ENCODE measurements at regions not wholly inside any gene's neighbourhood (a gene's known extent, or its start where the extent isn't known, plus 50 kb on each side); places are given as distances from the start of the nearest gene placed in this dataset.

DNA sequence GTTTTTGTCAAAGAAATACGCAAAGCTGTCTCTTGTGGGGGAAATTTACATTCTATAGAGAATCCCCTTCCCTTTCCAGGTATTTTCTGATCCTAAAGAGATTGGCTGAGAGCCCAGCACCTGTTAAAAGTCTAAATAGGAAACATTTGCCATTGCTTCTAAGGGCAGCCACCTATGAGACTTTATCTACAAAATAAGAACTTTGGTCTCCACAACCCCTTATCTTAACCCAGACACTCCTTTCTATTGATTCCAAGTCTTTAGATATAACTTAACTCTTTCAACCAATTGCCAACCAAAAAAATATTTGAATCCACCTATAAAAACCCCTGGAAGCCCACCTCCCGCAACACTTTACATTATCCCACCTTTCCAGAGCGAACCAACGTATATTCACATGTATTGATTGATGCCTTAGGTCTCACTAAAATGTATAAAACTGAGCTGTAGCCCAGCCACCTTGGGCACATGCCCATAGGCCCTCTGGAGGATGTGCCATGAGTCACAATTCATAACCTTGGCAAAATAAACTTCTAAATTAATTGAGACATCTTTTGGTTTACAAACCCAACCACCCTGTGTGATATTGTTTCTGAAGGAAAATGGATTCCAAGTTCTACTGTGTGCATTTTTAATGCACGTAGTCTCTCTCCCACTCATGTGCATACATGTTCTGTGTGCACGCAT is 211.4 kb downstream of the GAS1 start (continued):
- no peak for TF ChIP-seq CHD2 (IDR thresholded peaks at IDR 0.05; ENCODE audit: low read length, partially characterized antibody)

DNA sequence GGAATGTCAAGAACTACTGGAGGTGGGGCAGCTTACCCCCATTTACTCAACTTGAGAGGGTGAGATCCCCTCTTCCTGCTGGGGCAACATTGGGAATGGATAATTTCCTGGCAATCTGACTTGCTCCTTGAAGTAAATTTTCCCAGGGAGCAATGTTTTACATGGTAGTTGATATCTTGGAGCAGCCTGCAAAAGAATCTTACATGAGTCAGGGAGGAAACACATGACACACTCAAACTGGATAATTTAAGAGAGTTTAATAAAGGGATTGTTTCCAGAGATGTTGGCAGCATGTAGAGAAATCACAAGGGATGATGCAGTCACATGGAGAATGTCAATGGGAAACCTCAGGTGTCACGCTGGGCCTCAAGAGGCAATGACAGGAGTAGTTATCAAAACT is 212.5 kb downstream of the GAS1 start:
- peak overlapping the region; percentile 67 to 96 for H3K27ac ChIP-seq (ENCODE audit: low read depth in 2 of 2, low read length in 1 of 2)
- peak overlapping the region; percentile 41; the same call in 1 of the 2 replicates for H3K4me2 ChIP-seq
- H3F3A ChIP-seq (replicated peaks; ENCODE audit: insufficient read depth) = peaks cover 30% of the 10 kb centered on the region
- 50% methylated on average over 1 of the region's 1 CpG for WGBS (ENCODE audit: low lambda C conversion rate)
- H3K79me2 ChIP-seq (ENCODE audit: insufficient read depth) = no peaks in the 10 kb centered on the region
- no peaks in the 10 kb centered on the region for H3K9me3 ChIP-seq
- H3K9ac ChIP-seq = peak overlapping the region; percentile 15; the same call in 1 of the 2 replicates
- no peaks in the 10 kb centered on the region for H4K20me1 ChIP-seq (ENCODE audit: insufficient read depth)
- DNase-seq = no peak
- H3K27me3 ChIP-seq (ENCODE audit: insufficient read depth) = no peaks in the 10 kb centered on the region
- POLR2A ChIA-PET = no interaction called here
- no peaks in the 10 kb centered on the region for H3K36me3 ChIP-seq (replicated peaks in 1 of 2; ENCODE audit: control insufficient read depth in 1 of 2, insufficient read depth in 2 of 2, low read length in 1 of 2)
- peaks cover 3 to 37% of the 10 kb centered on the region in 2 experiments for H3K4me1 ChIP-seq (ENCODE audit: control insufficient read depth in 1 of 2, insufficient read depth in 2 of 2, low read depth in 1 of 2, low read length in 1 of 2)
- CTCF ChIA-PET = no interaction called here
- no peak overlapping the region for H2AFZ ChIP-seq (ENCODE audit: low read depth)
- H3K4me3 ChIP-seq (ENCODE audit: low read depth in 2 of 2, low read length in 1 of 2) = no peak overlapping the region
- no peaks in the 10 kb centered on the region for H3K9me2 ChIP-seq
- TF ChIP-seq EP300 (IDR thresholded peaks at IDR 0.05; ENCODE audit: borderline replicate concordance in 1 of 2, low read depth in 1 of 2, low read length in 1 of 2) (peak; percentile 44 to 94), NFIC (IDR thresholded peaks at IDR 0.05; ENCODE audit: borderline replicate concordance) (peak; percentile 89), POLR2AphosphoS5 (IDR thresholded peaks at IDR 0.05; ENCODE audit: low read depth, low read length) (peak; percentile 44; the same call in 1 of the 2 replicates), JUND (IDR thresholded peaks at IDR 0.05) (peak; percentile 85), CHD2 (IDR thresholded peaks at IDR 0.05; ENCODE audit: low read length, partially characterized antibody) (no peak), EZH2phosphoT487 (IDR thresholded peaks at IDR 0.05; ENCODE audit: borderline replicate concordance, low read depth) (no peak), NRF1 (IDR thresholded peaks at IDR 0.05; ENCODE audit: low read depth, low read length) (no peak), GABPA (IDR thresholded peaks at IDR 0.05; ENCODE audit: low read depth) (no peak), TAF1 (IDR thresholded peaks at IDR 0.05; ENCODE audit: borderline replicate concordance, low read depth, low read length) (no peak), ELF1 (IDR thresholded peaks at IDR 0.05) (no peak), TEAD4 (IDR thresholded peaks at IDR 0.05; ENCODE audit: borderline replicate concordance, insufficient read depth) (peak; percentile 80), RAD21 (IDR thresholded peaks at IDR 0.05; ENCODE audit: low read length) (no peak), TCF12 (IDR thresholded peaks at IDR 0.05) (peak; percentile 96), SMC3 (IDR thresholded peaks at IDR 0.05; ENCODE audit: low read depth, low read length) (no peak), MXI1 (IDR thresholded peaks at IDR 0.05; ENCODE audit: low read depth, low read length) (no peak), MEF2A (IDR thresholded peaks at IDR 0.05; ENCODE audit: borderline replicate concordance, low read depth) (no peak), SIN3A (IDR thresholded peaks at IDR 0.05; ENCODE audit: borderline replicate concordance, low read depth, low read length) (peak; percentile 17; the same call in 1 of the 2 replicates), FOSL2 (IDR thresholded peaks at IDR 0.05; ENCODE audit: borderline replicate concordance, low read depth) (peak; percentile 83; the same call in 1 of the 2 replicates), RFX5 (IDR thresholded peaks at IDR 0.05; ENCODE audit: low read length) (no peak), FOXJ3 (CRISPR knock-in tag; IDR thresholded peaks at IDR 0.05) (no peak)
- TF ChIP-seq, protein P1, sequence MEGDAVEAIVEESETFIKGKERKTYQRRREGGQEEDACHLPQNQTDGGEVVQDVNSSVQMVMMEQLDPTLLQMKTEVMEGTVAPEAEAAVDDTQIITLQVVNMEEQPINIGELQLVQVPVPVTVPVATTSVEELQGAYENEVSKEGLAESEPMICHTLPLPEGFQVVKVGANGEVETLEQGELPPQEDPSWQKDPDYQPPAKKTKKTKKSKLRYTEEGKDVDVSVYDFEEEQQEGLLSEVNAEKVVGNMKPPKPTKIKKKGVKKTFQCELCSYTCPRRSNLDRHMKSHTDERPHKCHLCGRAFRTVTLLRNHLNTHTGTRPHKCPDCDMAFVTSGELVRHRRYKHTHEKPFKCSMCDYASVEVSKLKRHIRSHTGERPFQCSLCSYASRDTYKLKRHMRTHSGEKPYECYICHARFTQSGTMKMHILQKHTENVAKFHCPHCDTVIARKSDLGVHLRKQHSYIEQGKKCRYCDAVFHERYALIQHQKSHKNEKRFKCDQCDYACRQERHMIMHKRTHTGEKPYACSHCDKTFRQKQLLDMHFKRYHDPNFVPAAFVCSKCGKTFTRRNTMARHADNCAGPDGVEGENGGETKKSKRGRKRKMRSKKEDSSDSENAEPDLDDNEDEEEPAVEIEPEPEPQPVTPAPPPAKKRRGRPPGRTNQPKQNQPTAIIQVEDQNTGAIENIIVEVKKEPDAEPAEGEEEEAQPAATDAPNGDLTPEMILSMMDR (IDR thresholded peaks at IDR 0.05) = no peak
- TF ChIP-seq, protein P2, sequence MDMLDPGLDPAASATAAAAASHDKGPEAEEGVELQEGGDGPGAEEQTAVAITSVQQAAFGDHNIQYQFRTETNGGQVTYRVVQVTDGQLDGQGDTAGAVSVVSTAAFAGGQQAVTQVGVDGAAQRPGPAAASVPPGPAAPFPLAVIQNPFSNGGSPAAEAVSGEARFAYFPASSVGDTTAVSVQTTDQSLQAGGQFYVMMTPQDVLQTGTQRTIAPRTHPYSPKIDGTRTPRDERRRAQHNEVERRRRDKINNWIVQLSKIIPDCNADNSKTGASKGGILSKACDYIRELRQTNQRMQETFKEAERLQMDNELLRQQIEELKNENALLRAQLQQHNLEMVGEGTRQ (IDR thresholded peaks at IDR 0.05; ENCODE audit: borderline replicate concordance, low read depth, low read length) = no peak
- TF ChIP-seq, protein P3, sequence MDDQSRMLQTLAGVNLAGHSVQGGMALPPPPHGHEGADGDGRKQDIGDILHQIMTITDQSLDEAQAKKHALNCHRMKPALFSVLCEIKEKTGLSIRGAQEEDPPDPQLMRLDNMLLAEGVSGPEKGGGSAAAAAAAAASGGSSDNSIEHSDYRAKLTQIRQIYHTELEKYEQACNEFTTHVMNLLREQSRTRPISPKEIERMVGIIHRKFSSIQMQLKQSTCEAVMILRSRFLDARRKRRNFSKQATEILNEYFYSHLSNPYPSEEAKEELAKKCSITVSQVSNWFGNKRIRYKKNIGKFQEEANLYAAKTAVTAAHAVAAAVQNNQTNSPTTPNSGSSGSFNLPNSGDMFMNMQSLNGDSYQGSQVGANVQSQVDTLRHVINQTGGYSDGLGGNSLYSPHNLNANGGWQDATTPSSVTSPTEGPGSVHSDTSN (IDR thresholded peaks at IDR 0.05) = peak; percentile 94
- TF ChIP-seq, protein P4, sequence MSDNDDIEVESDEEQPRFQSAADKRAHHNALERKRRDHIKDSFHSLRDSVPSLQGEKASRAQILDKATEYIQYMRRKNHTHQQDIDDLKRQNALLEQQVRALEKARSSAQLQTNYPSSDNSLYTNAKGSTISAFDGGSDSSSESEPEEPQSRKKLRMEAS (IDR thresholded peaks at IDR 0.05; ENCODE audit: low read depth) = peak; percentile 60
- TF ChIP-seq, protein P5, sequence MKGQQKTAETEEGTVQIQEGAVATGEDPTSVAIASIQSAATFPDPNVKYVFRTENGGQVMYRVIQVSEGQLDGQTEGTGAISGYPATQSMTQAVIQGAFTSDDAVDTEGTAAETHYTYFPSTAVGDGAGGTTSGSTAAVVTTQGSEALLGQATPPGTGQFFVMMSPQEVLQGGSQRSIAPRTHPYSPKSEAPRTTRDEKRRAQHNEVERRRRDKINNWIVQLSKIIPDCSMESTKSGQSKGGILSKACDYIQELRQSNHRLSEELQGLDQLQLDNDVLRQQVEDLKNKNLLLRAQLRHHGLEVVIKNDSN (IDR thresholded peaks at IDR 0.05; ENCODE audit: borderline replicate concordance, low read depth) = peak; percentile 54; the same call in 1 of the 2 replicates

Data from SK-N-SH (cell line).